H1 (cell line): ENCODE measurements at regions not wholly inside any gene's neighbourhood (a gene's known extent, or its start where the extent isn't known, plus 50 kb on each side); places are given as distances from the start of the nearest gene placed in this dataset.

Source experiments
- CTCF ChIA-PET: fragments of 300-600 bp; sonication (Branson Sonifier 250); formaldehyde crosslinking; loops from one replicate; lab custom pipeline; 2021; ENCODE audit not compliant: partially characterized antibody; lab: Charles Lee
- POLR2A ChIA-PET: fragments of 300-600 bp; sonication (Branson Sonifier 250); formaldehyde crosslinking; loops from one replicate; lab custom pipeline; 2021; ENCODE audit warnings: inconsistent platforms; ENCODE audit not compliant: partially characterized antibody; lab: Charles Lee
- DNase-seq, 2 experiments: peaks; one replicate each; pipeline versions ENCODE4 v3.0.0 to v3.0.0-alpha.2; 2010 to 2022; ENCODE audit warnings: low spot score in 2 of 2, low read depth in 1 of 2, mixed read lengths in 1 of 2
- FAIRE-seq: peaks from 2 replicates; lab custom pipeline; 2011; peaks lifted over from hg19 to GRCh38; lab: Jason Lieb, UNC
- H2AFZ ChIP-seq: 2 replicates; pipeline ENCODE4 v1.8.1; 2012; ENCODE audit warnings: low read length, inconsistent platforms
- H2AK5ac ChIP-seq: 2 replicates; pipeline ENCODE4 v1.6.1; 2013; ENCODE audit warnings: low read depth, low read length
- H2BK120ac ChIP-seq: replicated peaks from 2 replicates; pipeline ENCODE3; 2013; ENCODE audit warnings: low read depth, low read length, inconsistent platforms
- H2BK12ac ChIP-seq: 2 replicates; pipeline ENCODE4 v1.6.1; 2013; ENCODE audit warnings: low read depth, low read length
- H2BK15ac ChIP-seq: 2 replicates; pipeline ENCODE4 v1.6.1; 2013; ENCODE audit warnings: low read length
- H2BK20ac ChIP-seq: 2 replicates; pipeline ENCODE4 v1.6.1; 2013; ENCODE audit warnings: low read length
- H2BK5ac ChIP-seq: 2 replicates; pipeline ENCODE4 v1.6.1; 2013; ENCODE audit warnings: low read depth, low read length
- H3K14ac ChIP-seq: 2 replicates; pipeline ENCODE4 v1.6.1; 2013; ENCODE audit warnings: inconsistent platforms; ENCODE audit not compliant: insufficient read length
- H3K18ac ChIP-seq: 2 replicates; pipeline ENCODE4 v1.6.1; 2013; ENCODE audit warnings: low read length; ENCODE audit errors: extremely low read depth
- H3K23ac ChIP-seq: 2 replicates; pipeline ENCODE4 v1.6.1; 2013; ENCODE audit warnings: inconsistent platforms; ENCODE audit not compliant: insufficient read length
- H3K23me2 ChIP-seq: 2 replicates; pipeline ENCODE4 v1.6.1; 2013; ENCODE audit warnings: low read depth, low read length
- H3K27ac ChIP-seq: 2 replicates; pipeline ENCODE4 v1.6.1; 2011; ENCODE audit warnings: low read depth, low read length, inconsistent platforms
- H3K27me3 ChIP-seq, 4 experiments: replicated peaks in 1 of 4; 1 replicate in 1 of 4; 2 replicates in 3 of 4; pipeline versions ENCODE4 v1.6.1 to v1.8.1; 2011 to 2013; ENCODE audit warnings: low read length in 3 of 4, mild to moderate bottlenecking in 3 of 4, inconsistent platforms in 2 of 4, mixed read lengths in 2 of 4, moderate library complexity in 1 of 4; ENCODE audit not compliant: control insufficient read depth in 3 of 4, insufficient read depth in 3 of 4; ENCODE audit errors: extremely low read depth in 1 of 4
- H3K36me3 ChIP-seq, 4 experiments: 2 replicates each; pipeline versions ENCODE4 v1.6.1 to v1.8.1; 2011 to 2013; ENCODE audit warnings: mild to moderate bottlenecking in 4 of 4, low read length in 3 of 4, moderate library complexity in 2 of 4, control low read depth in 1 of 4, inconsistent platforms in 1 of 4; ENCODE audit not compliant: insufficient read depth in 4 of 4, control insufficient read depth in 2 of 4
- H3K4ac ChIP-seq: replicated peaks from 2 replicates; pipeline ENCODE3; 2013; ENCODE audit warnings: low read length, low read depth, mixed read lengths, inconsistent platforms; ENCODE audit not compliant: insufficient read length
- H3K4me1 ChIP-seq, 4 experiments: replicated peaks in 1 of 4; 1 replicate in 1 of 4; 2 replicates in 3 of 4; pipeline versions ENCODE4 v1.6.1 to v1.8.1; 2011 to 2013; ENCODE audit warnings: low read length in 3 of 4, inconsistent platforms in 2 of 4, mixed read lengths in 1 of 4; ENCODE audit not compliant: insufficient read depth in 4 of 4, control insufficient read depth in 3 of 4
- H3K4me2 ChIP-seq, 2 experiments: 2 replicates each; pipeline versions ENCODE4 v1.6.1 to v1.8.1; 2011 to 2013; ENCODE audit warnings: low read depth in 2 of 2, low read length in 2 of 2, control low read depth in 1 of 2, inconsistent platforms in 1 of 2, mild to moderate bottlenecking in 1 of 2; ENCODE audit not compliant: insufficient read depth in 1 of 2
- H3K4me3 ChIP-seq, 4 experiments: fragments of 200-600, 300-600 bp in 1 of 4; sonication (generic), shearing (Covaris generic), sonication (Bioruptor Twin) in 1 of 4; 2 replicates each; pipeline versions ENCODE4 v1.5.1 to v1.8.1; 2011 to 2016; ENCODE audit warnings: low read length in 4 of 4, low read depth in 3 of 4, control low read depth in 2 of 4, inconsistent platforms in 2 of 4, mild to moderate bottlenecking in 2 of 4, mixed read lengths in 1 of 4, moderate library complexity in 1 of 4; ENCODE audit not compliant: insufficient read depth in 2 of 4; ENCODE audit errors: extremely low read depth in 1 of 4
- H3K56ac ChIP-seq: replicated peaks from 2 replicates; pipeline ENCODE3; 2013; ENCODE audit warnings: low read depth, mild to moderate bottlenecking, mixed read lengths, low read length, inconsistent platforms; ENCODE audit not compliant: insufficient read length
- H3K79me1 ChIP-seq: 2 replicates; pipeline ENCODE4 v1.6.1; 2013; ENCODE audit warnings: low read depth, low read length, control low read depth
- H3K79me2 ChIP-seq, 2 experiments: 2 replicates each; pipeline versions ENCODE4 v1.6.1 to v1.8.1; 2012 to 2013; ENCODE audit warnings: low read length in 2 of 2, mild to moderate bottlenecking in 2 of 2, inconsistent platforms in 1 of 2; ENCODE audit not compliant: insufficient read depth in 2 of 2, control insufficient read depth in 1 of 2
- H3K9ac ChIP-seq, 4 experiments: replicated peaks in 1 of 4; 1 replicate in 1 of 4; 2 replicates in 3 of 4; pipeline versions ENCODE4 v1.6.1 to v1.8.1; 2011 to 2013; ENCODE audit warnings: low read depth in 3 of 4, low read length in 3 of 4, control low read depth in 2 of 4, mild to moderate bottlenecking in 2 of 4, moderate library complexity in 2 of 4, inconsistent platforms in 1 of 4; ENCODE audit errors: extremely low read depth in 1 of 4
- H3K9me3 ChIP-seq, 2 experiments: 2 replicates each; pipeline versions ENCODE4 v1.6.1 to v1.8.1; 2012 to 2013; ENCODE audit warnings: mild to moderate bottlenecking in 2 of 2, moderate library complexity in 2 of 2, control low read depth in 1 of 2, inconsistent platforms in 1 of 2, low read depth in 1 of 2, low read length in 1 of 2, mixed read lengths in 1 of 2; ENCODE audit not compliant: insufficient read depth in 2 of 2
- H4K20me1 ChIP-seq, 2 experiments: replicated peaks in 1 of 2; 2 replicates each; pipeline versions ENCODE3 to v1.8.1; 2011 to 2013; ENCODE audit warnings: inconsistent platforms in 2 of 2, low read length in 2 of 2, mild to moderate bottlenecking in 1 of 2; ENCODE audit not compliant: insufficient read depth in 2 of 2, control insufficient read depth in 1 of 2
- H4K5ac ChIP-seq: 2 replicates; pipeline ENCODE4 v1.6.1; 2013; ENCODE audit warnings: low read length, low read depth, mixed read lengths, inconsistent platforms; ENCODE audit not compliant: insufficient read length
- H4K8ac ChIP-seq: 2 replicates; pipeline ENCODE4 v1.8.0; 2013; ENCODE audit warnings: mild to moderate bottlenecking, moderate library complexity, low read length, inconsistent platforms; ENCODE audit not compliant: insufficient read depth; ENCODE audit errors: extremely low read depth
- H4K91ac ChIP-seq: replicated peaks from 2 replicates; pipeline ENCODE3; 2013; ENCODE audit warnings: low read length, mixed read lengths, inconsistent platforms; ENCODE audit not compliant: insufficient read length
- HDAC6 ChIP-seq: IDR thresholded peaks from one replicate; pipeline ENCODE4 v1.7.1; 2012; ENCODE audit warnings: low read depth, mild to moderate bottlenecking, inconsistent platforms, low read length, moderate library complexity
- RAD21 ChIP-seq, 2 experiments: IDR thresholded peaks in 1 of 2; conservative IDR thresholded peaks in 1 of 2; 2 replicates each; pipeline ENCODE4 v1.6.1; 2011; ENCODE audit warnings: low read depth in 2 of 2, low read length in 2 of 2, improper control_type of control experiment in 1 of 2, inconsistent platforms in 1 of 2, mild to moderate bottlenecking in 1 of 2, moderate library complexity in 1 of 2
- ZNF274 ChIP-seq: IDR thresholded peaks from 2 replicates; pipeline ENCODE4 v1.7.0; 2012; ENCODE audit warnings: low read length, borderline replicate concordance; ENCODE audit errors: extremely low read depth
- WGBS, 2 experiments: shearing (Covaris generic) in 1 of 2; methylation state at CpG; one replicate each; pipeline versions ENCODE4 v1.1.6 to v1.1.7; 2013 to 2015; ENCODE audit warnings: low lambda C conversion rate in 2 of 2, mixed read lengths in 2 of 2, inconsistent platforms in 1 of 2, low coverage in 1 of 2, missing lambda C conversion rate in 1 of 2; ENCODE audit not compliant: insufficient replicate concordance in 2 of 2, insufficient coverage in 1 of 2, insufficient read length in 1 of 2; ENCODE audit errors: extremely low coverage in 1 of 2, missing lambda C conversion rate in 1 of 2; 5-methylcytosine and 5-hydroxymethylcytosine counted together

DNA sequence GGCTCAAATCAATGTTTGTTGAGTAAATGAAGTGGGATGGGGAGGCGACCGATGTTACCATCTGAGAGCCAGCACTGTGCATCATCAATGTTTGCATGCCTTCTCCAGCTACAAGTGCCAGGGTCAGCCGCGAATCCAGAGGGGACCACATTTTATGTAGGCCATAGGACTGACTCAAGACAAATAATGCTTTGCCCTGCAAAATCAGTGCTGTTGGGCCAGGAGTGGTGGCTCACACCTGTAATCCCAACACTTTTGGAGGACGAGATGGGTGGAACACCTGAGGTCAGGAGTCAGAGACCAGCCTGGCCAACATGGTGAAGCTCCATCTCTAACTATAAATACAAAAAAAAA, 53.1 kb upstream of the WSB1 start:
- no peak for DNase-seq
- Histone ChIP-seq H3K18ac (no peak overlapping the region), H2BK20ac (no peak overlapping the region), H2BK15ac (no peak overlapping the region), H2AFZ (no peak overlapping the region), H3K36me3 (no peaks in the 10 kb centered on the region), H3K27ac (no peak overlapping the region), H3K4me1 (peaks cover 0 to 9% (median 2%) of the 10 kb centered on the region in 4 experiments; a peak in 3 of 7 replicates), H4K91ac (no peak overlapping the region), H3K9me3 (no peaks in the 10 kb centered on the region), H3K23ac (no peak overlapping the region), H2BK12ac (no peak overlapping the region), H3K14ac (no peak overlapping the region), H3K56ac (no peak overlapping the region), H2BK120ac (no peak overlapping the region), H4K20me1 (no peaks in the 10 kb centered on the region), H3K79me1 (no peaks in the 10 kb centered on the region; the same call in 1 of the 2 replicates), H3K4me2 (no peak overlapping the region), H2BK5ac (no peak overlapping the region), H4K5ac (no peak overlapping the region), H4K8ac (no peak overlapping the region), H2AK5ac (no peak overlapping the region), H3K4me3 (no peak overlapping the region), H3K79me2 (no peaks in the 10 kb centered on the region), H3K23me2 (no peaks in the 10 kb centered on the region), H3K27me3 (no peaks in the 10 kb centered on the region), H3K4ac (no peak overlapping the region), H3K9ac (no peak overlapping the region)
- 90% methylated on average over 5 of the region's 5 CpGs; no CpG with 5 or more reads in 1 of the 2 experiments for WGBS, 2 experiments
- ChIA-PET CTCF (interaction anchor here (0.7 to 2.7 kb wide), 12 partner anchors 9 to 414 kb away, joined by 3 to 10 read pairs (median 4); no protein-coding TSS in a partner anchor), POLR2A (interaction anchor here (0.6 to 3.3 kb wide), 4 partner anchors 29 to 93 kb away, joined by 3 to 15 read pairs (median 4); partner anchors contain the start of gene WSB1)
- no peak for FAIRE-seq
- TF ChIP-seq RAD21 (IDR thresholded peaks at IDR 0.05 in 1 of 2, conservative IDR thresholded peaks at IDR 0.05 in 1 of 2; ENCODE audit: low read depth in 2 of 2, low read length in 2 of 2) (no peak), ZNF274 (no peak), HDAC6 (no peak)
